ENCODE measurements at regions not wholly inside any gene's neighbourhood (a gene's known extent, or its start where the extent isn't known, plus 50 kb on each side); places are given as distances from the start of the nearest gene placed in this dataset.

GRCh38 chr2:18503376-18504228 is 56.9 kb downstream of the RDH14 start:
- H3K36me3 Mint-ChIP-seq = no peaks in the 10 kb centered on the region
- DNase-seq = no peak
- no peaks in the 10 kb centered on the region for H3K9me3 Mint-ChIP-seq
- H3K27me3 Mint-ChIP-seq = peaks cover 9 to 21% of the 10 kb centered on the region in 2 donors
- no peak overlapping the region for H3K27ac Mint-ChIP-seq
- peaks cover 0 to 8% of the 10 kb centered on the region in 2 donors for H3K4me1 Mint-ChIP-seq
- H3K4me3 Mint-ChIP-seq = no peak overlapping the region
- ATAC-seq (replicated peaks) = no peak

DNA sequence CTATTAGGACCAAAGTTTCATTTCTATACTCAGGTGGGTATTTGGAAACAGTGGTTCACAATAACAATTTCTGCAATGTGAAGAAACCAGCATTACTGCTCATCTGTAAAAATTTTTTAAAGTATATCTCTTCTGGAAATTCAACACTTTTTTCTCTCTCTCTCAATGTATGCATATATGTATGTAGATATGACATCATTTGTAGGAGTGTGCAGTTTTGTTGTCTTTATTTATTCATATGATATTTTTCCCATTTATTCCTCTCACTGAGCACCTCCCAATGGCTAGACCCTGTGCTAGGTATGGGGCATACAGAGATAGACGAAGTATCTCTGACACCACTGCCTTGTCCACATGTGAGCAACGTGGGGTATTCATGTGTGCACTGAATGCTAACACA is 58.3 kb downstream of the RDH14 start:
- DNase-seq (no peak), ATAC-seq (replicated peaks) (no peak)
- H3K4me1 Mint-ChIP-seq = peaks cover 0 to 4% of the 10 kb centered on the region in 2 donors
- H3K9me3 Mint-ChIP-seq = no peaks in the 10 kb centered on the region
- H3K27ac Mint-ChIP-seq = no peak overlapping the region
- H3K4me3 Mint-ChIP-seq = no peak overlapping the region
- no peaks in the 10 kb centered on the region for H3K36me3 Mint-ChIP-seq
- H3K27me3 Mint-ChIP-seq = peaks cover 9 to 21% of the 10 kb centered on the region in 2 donors

GRCh38 chr2:18501729-18502128 is 58.7 kb downstream of the RDH14 start:
- Mint-ChIP-seq H3K36me3 (no peaks in the 10 kb centered on the region), H3K4me1 (no peaks in the 10 kb centered on the region), H3K27ac (no peak overlapping the region), H3K9me3 (no peaks in the 10 kb centered on the region), H3K27me3 (peaks cover 12 to 21% of the 10 kb centered on the region in 2 donors), H3K4me3 (no peak overlapping the region)
- no peak for DNase-seq
- no peak for ATAC-seq (replicated peaks)

DNA sequence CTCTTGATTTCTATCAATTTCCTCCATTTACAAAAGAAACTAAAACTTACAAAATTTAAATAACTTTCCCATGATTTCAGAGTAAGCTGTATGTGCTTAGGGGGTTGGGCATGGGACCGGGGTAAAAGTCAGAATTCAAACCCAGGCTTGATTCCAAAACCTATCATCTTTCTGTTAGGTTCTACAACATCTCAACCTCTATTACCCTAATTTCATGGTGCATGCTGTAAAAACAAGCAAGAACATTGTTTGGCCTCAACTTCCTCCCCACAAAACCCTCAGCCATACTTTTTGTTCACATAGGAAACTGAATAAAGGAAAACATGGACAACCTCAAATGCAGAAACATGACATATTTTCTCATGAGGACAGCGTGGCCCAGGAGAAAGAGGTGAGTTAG is 59.3 kb downstream of the RDH14 start:
- DNase-seq (no peak), ATAC-seq (replicated peaks) (no peak)
- Mint-ChIP-seq H3K36me3 (no peaks in the 10 kb centered on the region), H3K27me3 (peaks cover 18 to 20% of the 10 kb centered on the region in 2 donors), H3K9me3 (no peaks in the 10 kb centered on the region), H3K4me1 (no peaks in the 10 kb centered on the region), H3K4me3 (no peak overlapping the region), H3K27ac (no peak overlapping the region)

DNA sequence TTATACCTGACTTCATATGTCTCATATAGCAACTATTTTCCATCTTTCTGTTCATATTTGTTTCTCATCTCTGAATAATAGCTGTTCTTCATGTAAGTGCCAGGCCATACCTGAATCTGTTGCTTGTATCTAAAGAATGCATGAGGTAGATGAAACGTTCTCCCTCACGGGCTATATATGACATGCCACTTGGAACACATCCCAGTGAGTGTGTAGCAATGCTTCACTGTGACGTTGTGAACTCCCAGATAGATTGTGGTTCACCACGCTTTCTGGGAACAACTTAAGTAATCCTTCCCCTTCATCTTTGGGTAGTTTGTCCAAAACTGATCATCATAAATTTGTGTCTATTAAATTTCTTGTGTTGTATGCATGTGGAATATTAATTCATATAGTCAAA is 60.1 kb downstream of the RDH14 start:
- Mint-ChIP-seq H3K27ac (no peak overlapping the region), H3K4me1 (no peaks in the 10 kb centered on the region), H3K4me3 (no peak overlapping the region), H3K36me3 (no peaks in the 10 kb centered on the region), H3K27me3 (peaks cover 14 to 17% of the 10 kb centered on the region in 2 donors), H3K9me3 (no peaks in the 10 kb centered on the region)
- ATAC-seq (replicated peaks) (no peak), DNase-seq (no peak)

DNA sequence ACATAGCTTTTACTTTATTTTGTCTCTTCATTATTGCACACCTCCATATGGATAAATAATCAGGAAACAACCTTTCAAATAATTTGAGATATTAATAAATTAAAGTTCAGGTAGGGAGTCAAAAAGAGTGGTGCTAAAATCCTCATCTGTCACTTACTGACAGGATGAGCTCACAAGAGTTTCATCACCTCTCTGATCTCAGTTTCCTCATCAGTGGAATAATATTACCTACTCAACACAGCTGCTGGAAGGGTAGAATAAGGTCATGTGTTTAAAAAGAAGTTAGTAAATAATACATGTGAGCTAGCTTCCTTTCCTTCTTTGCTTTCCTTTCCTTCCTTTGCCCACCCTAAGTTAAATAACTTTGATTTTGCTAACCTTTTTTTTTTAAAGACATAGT is 61.9 kb downstream of the RDH14 start:
- DNase-seq (no peak), ATAC-seq (replicated peaks) (no peak)
- Mint-ChIP-seq H3K4me1 (no peaks in the 10 kb centered on the region), H3K36me3 (no peaks in the 10 kb centered on the region), H3K27me3 (peaks cover 17 to 25% of the 10 kb centered on the region in 2 donors), H3K9me3 (no peaks in the 10 kb centered on the region), H3K4me3 (no peak overlapping the region), H3K27ac (no peak overlapping the region)

DNA sequence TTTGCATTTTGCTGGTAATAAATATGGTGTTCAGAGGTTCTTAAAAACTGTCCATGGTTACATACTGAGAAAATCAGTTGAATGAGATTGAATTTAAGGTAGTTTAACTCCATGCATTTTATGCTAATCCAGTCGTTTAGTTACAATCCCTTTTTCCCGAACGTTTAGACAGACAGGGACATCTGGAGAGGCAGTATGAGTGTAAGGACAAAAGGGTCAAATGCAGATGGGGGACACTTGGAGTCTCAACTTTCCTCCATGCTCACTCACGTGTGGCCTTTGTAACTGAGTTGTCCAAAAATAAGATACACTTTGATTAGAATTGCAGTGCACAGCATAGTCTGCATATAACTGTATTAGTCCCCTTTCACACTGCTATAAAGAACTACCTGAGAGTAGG is 63.9 kb downstream of the RDH14 start:
- no peaks in the 10 kb centered on the region for H3K36me3 Mint-ChIP-seq
- no peak for ATAC-seq (replicated peaks)
- peaks cover 21 to 23% of the 10 kb centered on the region in 2 donors for H3K27me3 Mint-ChIP-seq

GRCh38 chr2:18495058-18495457 is 65.4 kb downstream of the RDH14 start:
- no peaks in the 10 kb centered on the region for H3K9me3 Mint-ChIP-seq
- no peak overlapping the region for H3K27ac Mint-ChIP-seq
- ATAC-seq (replicated peaks) = no peak
- no peaks in the 10 kb centered on the region for H3K36me3 Mint-ChIP-seq
- no peak overlapping the region for H3K4me3 Mint-ChIP-seq
- peaks cover 16 to 23% of the 10 kb centered on the region in 2 donors for H3K27me3 Mint-ChIP-seq
- DNase-seq = no peak
- no peaks in the 10 kb centered on the region for H3K4me1 Mint-ChIP-seq

More for the DNA sequence above, 63.9 kb downstream of the RDH14 start:
- Mint-ChIP-seq H3K27ac (peak overlapping the region; percentile 17), H3K9me3 (no peaks in the 10 kb centered on the region), H3K4me3 (no peak overlapping the region), H3K4me1 (no peaks in the 10 kb centered on the region)
- no peak for DNase-seq

- Mint-ChIP-seq H3K4me3 (no peak overlapping the region), H3K9me3 (no peaks in the 10 kb centered on the region), H3K36me3 (no peaks in the 10 kb centered on the region), H3K4me1 (no peaks in the 10 kb centered on the region), H3K27ac (no peak overlapping the region), H3K27me3 (peaks cover 16 to 23% of the 10 kb centered on the region in 2 donors)
- DNase-seq (no peak), ATAC-seq (replicated peaks) (no peak)
Measured at GRCh38 chr2:18492721-18493120, 67.7 kb downstream of the RDH14 start.

GRCh38 chr2:18491577-18491976 is 68.9 kb downstream of the RDH14 start:
- ATAC-seq (replicated peaks) (no peak), DNase-seq (no peak)
- Mint-ChIP-seq H3K4me1 (no peaks in the 10 kb centered on the region), H3K27ac (no peak overlapping the region), H3K27me3 (peaks cover 11 to 23% of the 10 kb centered on the region in 2 donors), H3K4me3 (no peak overlapping the region), H3K36me3 (no peaks in the 10 kb centered on the region), H3K9me3 (no peaks in the 10 kb centered on the region)

GRCh38 chr2:18490901-18491300 is 69.6 kb downstream of the RDH14 start:
- no peaks in the 10 kb centered on the region for H3K4me1 Mint-ChIP-seq
- H3K9me3 Mint-ChIP-seq = no peaks in the 10 kb centered on the region
- H3K4me3 Mint-ChIP-seq = no peak overlapping the region
- peaks cover 7 to 23% of the 10 kb centered on the region in 2 donors for H3K27me3 Mint-ChIP-seq
- DNase-seq (no peak), ATAC-seq (replicated peaks) (no peak)
- H3K36me3 Mint-ChIP-seq = no peaks in the 10 kb centered on the region
- no peak overlapping the region for H3K27ac Mint-ChIP-seq

- Mint-ChIP-seq H3K9me3 (no peaks in the 10 kb centered on the region), H3K4me1 (no peaks in the 10 kb centered on the region), H3K27ac (no peak overlapping the region), H3K4me3 (no peak overlapping the region), H3K27me3 (peaks cover 3 to 10% of the 10 kb centered on the region in 2 donors), H3K36me3 (no peaks in the 10 kb centered on the region)
- ATAC-seq (replicated peaks) (no peak), DNase-seq (no peak)
Measured at GRCh38 chr2:18487106-18487913, 73.1 kb downstream of the RDH14 start.

DNA sequence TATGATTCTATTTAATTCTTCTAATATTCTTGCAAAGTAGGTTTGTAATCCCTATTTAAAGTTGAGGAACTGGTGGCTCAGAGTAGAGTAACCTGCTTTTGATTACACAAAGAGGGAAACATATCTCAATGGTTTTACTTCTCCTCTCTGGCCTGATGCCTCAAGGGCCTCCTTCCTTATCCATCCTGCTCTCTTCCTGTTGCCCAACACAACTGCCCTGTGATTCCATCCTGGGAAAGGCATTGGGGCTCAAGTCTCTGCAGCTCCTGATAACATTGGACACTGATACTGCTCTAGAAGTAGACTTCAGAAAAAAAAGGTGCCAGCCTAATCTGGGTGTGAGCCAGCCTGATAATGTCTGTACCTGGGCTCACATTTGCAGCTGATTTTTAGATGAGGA is 75.8 kb downstream of the RDH14 start:
- no peak for DNase-seq

GRCh38 chr2:18483896-18484295 is 76.6 kb downstream of the RDH14 start:
- no peak for DNase-seq
- ATAC-seq (replicated peaks) = no peak
- Mint-ChIP-seq H3K4me3 (no peak overlapping the region), H3K36me3 (no peaks in the 10 kb centered on the region), H3K4me1 (no peaks in the 10 kb centered on the region), H3K9me3 (no peaks in the 10 kb centered on the region), H3K27ac (no peak overlapping the region), H3K27me3 (peaks cover 6 to 8% of the 10 kb centered on the region in 2 donors)

More for the DNA sequence above, 75.8 kb downstream of the RDH14 start:
- Mint-ChIP-seq H3K36me3 (no peaks in the 10 kb centered on the region), H3K4me1 (no peaks in the 10 kb centered on the region), H3K27me3 (peaks cover 6 to 7% of the 10 kb centered on the region in 2 donors), H3K9me3 (no peaks in the 10 kb centered on the region), H3K4me3 (no peak overlapping the region), H3K27ac (no peak overlapping the region)
- no peak for ATAC-seq (replicated peaks)

GRCh38 chr2:18482666-18483065 is 77.8 kb downstream of the RDH14 start:
- DNase-seq (no peak), ATAC-seq (replicated peaks) (no peak)
- no peak overlapping the region for H3K4me3 Mint-ChIP-seq
- H3K27ac Mint-ChIP-seq = no peak overlapping the region
- no peaks in the 10 kb centered on the region for H3K4me1 Mint-ChIP-seq
- H3K36me3 Mint-ChIP-seq = no peaks in the 10 kb centered on the region
- peaks cover 6 to 10% of the 10 kb centered on the region in 2 donors for H3K27me3 Mint-ChIP-seq
- H3K9me3 Mint-ChIP-seq = no peaks in the 10 kb centered on the region
